ENCODE measurements at regions not wholly inside any gene's neighbourhood (a gene's known extent, or its start where the extent isn't known, plus 50 kb on each side); places are given as distances from the start of the nearest gene placed in this dataset.
A peak's percentile ranks its signal among the peaks of the same experiment; 100 is the strongest.
"Not testable (repeated sequence)": the region's sequence is repeated elsewhere in the genome, so short reads cannot be mapped to it uniquely, and the experiment has no call there.

- DNase-seq, result no peak
Observed at GRCh38 chr11:13782390-13783075, 114.1 kb downstream of the FAR1 start.

- no peak for DNase-seq
Observed at GRCh38 chr11:13784441-13784840, 116.0 kb downstream of the FAR1 start.

GRCh38 chr11:13784855-13785254 lies 116.4 kb downstream of the FAR1 start:
- DNase-seq, result peak in 1 of 56 donors; percentile 6

DNA sequence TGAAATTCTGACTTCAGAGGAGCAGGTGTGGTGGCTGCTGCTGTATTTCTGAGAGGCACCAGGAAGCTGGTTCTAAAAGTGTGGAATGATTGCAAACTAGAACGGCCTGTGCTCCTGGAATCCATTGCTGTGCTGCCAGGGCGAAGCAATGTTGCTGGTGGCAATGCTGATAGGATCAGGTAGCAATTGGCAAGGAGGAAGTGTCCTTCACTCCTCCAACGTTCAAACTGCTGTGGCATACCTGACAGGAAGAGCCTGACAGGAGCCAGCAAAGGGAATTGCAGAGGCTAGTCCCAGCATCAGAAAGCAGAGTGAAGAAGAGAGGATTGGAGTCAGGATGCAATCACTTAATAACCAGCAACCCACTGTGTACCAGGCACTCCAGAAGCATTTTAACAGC lies 118.2 kb downstream of the FAR1 start:
- DNase-seq, result no peak

DNA sequence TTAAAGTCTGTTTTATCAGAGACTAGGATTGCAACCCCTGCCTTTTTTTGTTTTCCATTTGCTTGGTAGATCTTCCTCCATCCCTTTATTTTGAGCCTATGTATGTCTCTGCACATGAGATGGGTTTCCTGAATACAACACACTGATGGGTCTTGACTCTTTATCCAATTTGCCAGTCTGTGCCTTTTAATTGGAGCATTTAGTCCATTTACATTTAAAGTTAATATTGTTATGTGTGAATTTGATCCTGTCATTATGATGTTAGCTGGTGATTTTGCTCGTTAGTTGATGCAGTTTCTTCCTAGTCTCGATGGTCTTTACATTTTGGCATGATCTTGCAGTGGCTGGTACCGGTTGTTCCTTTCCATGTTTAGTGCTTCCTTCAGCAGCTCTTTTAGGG lies 129.1 kb downstream of the FAR1 start:
- not testable (repeated sequence) for DNase-seq

GRCh38 chr11:13800901-13801300 lies 132.4 kb downstream of the FAR1 start:
- DNase-seq, result no peak

DNA sequence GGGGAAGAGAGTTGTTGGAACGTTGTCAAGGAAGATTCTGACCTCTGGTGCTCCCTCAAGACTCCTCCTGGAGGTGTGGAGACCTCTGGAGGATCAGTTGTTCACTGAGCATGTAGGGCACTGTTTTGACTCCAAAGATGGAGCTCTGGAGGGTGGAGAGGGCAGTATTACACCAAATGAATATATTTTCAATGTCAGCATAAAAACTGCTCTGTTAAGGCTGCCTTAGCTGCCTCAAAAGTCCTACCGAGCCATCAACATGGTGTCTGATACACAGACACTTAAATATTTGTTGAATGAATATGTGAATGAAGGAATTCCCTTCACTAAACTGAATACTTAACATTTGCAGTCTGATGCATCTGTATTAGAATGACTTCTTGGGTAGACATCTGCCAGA lies 144.2 kb upstream of the SPON1 start:
- DNase-seq, result no peak

DNA sequence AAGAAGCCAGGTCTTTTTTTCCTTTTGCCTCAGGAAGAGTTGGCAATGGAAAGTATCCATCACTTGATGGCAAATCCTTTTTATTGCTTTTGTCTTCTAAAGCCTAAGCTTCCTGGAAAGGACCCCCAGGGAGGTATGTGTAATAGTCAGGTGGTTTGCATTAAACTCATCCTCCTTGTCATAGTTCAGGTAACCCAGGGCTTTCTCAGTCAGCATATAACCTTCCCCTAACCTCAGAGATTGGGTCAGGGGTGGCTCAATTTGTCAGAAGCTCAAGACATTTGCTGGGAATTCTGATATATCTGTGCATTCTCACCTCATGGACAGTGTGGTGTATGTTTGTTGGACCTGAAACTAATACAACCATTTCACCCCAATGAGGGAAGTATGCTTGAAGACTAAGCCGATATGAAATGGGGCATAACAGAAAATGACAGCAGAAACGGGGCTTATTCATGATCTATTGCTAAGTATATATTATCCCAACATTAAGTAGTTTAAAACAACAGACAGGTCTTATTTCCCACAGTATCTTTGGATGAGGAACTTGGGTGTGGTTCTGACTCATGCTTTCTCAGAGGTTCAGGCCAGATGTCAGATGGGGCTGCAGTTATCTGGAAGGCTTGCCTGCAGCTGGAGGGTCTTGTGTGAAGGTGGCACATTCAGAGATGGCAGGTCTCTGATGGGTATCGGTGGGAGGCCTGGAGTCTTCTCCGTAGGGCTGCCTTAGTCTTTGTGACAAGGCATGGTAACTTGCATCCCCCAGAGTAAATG lies 135.8 kb upstream of the SPON1 start:
- no peak for DNase-seq

GRCh38 chr11:13831696-13832095 lies 130.8 kb upstream of the SPON1 start:
- DNase-seq, result no peak

DNA sequence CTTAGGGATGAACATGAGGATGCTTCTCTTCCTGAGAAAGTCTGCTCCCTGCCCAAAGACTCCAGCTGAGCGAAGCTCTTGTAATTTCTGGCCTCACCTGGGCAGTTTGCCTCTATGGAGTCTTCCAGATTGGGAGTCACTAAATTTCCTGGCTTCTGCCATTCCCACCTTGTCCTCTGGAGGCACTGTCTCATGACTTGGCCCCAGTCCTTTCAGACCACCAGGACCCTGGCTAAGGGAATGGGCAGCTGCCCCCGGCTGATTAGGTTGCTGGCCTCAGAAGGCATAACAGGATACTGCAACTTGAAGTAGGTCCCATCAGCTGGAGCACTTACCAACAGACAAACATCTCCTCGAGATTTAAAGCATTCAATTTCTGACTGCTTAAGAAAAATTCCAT lies 128.1 kb upstream of the SPON1 start:
- no peak for DNase-seq

GRCh38 chr11:13836666-13837065 lies 125.9 kb upstream of the SPON1 start:
- DNase-seq, result no peak

- DNase-seq, result no peak
Observed at GRCh38 chr11:13837286-13837685, 125.2 kb upstream of the SPON1 start.

GRCh38 chr11:13841393-13841792 lies 121.1 kb upstream of the SPON1 start:
- DNase-seq, result no peak

- DNase-seq, result no peak
Observed at GRCh38 chr11:13848031-13848430, 114.5 kb upstream of the SPON1 start.

DNA sequence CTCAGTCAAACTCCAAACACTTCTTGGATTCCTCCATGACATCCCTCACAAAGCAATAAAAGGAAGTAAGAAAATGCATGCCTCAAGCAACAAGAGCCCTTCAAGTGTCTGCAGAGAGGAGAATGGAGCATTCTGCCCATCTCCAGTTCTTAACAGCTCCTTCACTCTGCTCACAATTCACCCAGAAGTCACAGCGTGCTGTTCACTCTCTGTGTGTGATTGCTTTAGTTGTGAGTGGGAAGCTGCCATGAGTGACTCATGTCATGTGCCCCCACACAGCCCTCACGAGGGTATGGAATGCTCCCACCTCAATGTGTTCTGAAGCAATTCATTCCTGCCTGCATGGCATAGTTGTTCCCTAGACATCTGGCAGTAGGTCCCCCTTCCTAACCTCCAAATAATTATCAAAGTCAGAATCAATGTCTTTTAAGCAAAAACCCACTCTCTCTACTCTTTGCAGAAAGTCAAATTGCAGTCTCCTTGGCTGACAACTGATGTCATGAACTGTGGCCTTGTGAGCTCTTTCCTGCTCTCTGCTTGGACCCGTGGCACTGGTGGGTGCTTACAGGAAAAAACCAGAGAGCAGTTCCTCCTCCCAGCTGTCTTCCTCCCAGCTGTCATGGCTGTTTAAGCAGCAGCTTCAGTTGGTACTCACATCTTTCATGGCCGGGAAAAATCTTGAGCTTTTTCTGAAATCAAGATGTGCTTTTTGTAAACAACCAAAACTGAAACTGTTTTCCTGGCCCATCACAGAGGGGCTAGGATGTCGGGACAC lies 112.1 kb upstream of the SPON1 start:
- peak in 40 of 56 donors; percentile 3 to 88 (median 49) for DNase-seq

DNA sequence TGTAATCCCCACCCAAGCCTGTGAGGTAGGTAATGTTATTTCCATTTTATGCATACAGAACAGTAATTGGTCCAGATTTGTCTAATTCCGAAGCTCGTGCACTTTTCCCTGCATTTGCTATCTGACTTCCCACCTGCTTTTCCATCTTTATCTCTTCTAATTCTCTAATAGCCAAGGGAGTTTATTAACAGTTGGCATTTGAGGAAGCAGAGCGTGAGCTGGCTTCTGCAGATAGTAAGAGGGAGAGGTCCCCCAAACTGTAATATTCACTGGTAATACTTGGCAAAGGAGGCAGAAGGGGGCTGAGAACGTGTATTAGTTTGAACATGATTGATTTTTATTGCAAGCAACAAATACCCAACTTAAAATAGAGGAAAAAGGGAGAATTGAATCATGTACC lies 110.8 kb upstream of the SPON1 start:
- no peak for DNase-seq

DNA sequence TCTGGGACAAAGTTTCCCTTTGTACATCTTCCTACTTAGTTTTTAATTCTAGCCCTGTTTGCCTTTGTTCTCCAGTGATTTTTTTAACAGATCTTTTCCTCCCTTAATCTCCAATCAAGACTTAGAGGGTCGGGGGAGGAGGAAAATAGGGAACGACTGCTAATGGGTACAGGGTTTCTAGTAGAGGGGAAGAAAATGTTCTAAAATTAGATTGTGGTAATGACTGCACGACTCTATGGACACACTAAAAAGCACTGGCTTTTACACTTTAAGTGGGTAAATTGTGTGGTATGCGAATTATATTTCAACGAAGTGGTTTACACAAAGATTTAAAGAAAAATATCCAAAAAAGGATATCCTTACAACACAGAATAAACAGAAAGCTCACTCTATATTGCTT lies 110.0 kb upstream of the SPON1 start:
- no peak for DNase-seq

- DNase-seq, result no peak
Observed at GRCh38 chr11:13857828-13858227, 104.7 kb upstream of the SPON1 start.

DNA sequence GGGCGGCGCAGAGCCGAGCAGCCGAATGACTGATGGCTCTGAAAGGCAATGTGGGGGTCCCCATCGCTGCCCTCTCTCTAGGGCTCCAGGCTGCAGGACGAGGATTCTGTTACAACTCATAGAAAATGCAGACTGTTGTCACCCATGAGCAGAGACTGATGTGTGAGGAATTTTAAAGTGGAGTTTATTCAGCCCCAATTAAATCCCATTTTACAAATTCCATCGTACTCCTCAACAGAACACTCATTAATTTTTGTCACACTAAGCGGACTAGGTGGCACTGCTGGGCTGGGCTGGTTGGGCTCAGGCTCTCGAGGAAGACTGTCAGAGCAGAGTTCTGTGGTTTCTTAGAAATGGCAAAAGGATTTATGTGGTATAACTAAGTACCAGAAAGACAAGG lies 102.6 kb upstream of the SPON1 start:
- DNase-seq, result peak in 19 of 56 donors; percentile 1 to 56 (median 24)

DNA sequence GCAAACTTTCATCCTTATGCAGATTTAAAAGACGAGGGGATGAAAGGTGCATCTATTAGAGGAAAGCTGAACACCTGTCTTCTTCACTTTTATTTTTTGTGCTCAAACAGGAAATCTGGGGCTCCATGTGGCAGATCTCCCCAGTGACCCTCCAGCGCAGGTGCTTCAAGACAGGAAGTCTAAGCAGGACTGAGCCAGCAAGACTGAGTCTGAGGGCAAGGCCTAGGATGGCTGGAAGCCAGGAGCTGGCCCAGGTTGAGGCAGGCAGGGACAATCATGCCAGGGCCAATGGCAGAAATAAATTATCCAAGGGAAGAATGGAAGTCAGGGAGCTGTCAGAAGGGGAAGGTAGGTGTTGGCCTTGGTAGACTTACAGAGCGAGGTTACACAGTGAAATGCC lies 101.1 kb upstream of the SPON1 start:
- no peak for DNase-seq

GRCh38 chr11:13862845-13863392 lies 99.6 kb upstream of the SPON1 start:
- no peak for DNase-seq
